ENCODE measurements at regions not wholly inside any gene's neighbourhood (a gene's known extent, or its start where the extent isn't known, plus 50 kb on each side); places are given as distances from the start of the nearest gene placed in this dataset.

- Histone ChIP-seq H3K27me3 (ENCODE audit: control insufficient read depth in 1 of 2, insufficient read depth in 2 of 2, low read length in 2 of 2) (no peaks in the 10 kb centered on the region), H3K4me1 (ENCODE audit: insufficient read depth, low read length) (no peaks in the 10 kb centered on the region), H3K27ac (ENCODE audit: extremely low read length, insufficient read depth, low read length) (no peak overlapping the region), H3K9me3 (ENCODE audit: low read length) (no peaks in the 10 kb centered on the region), H3K4me2 (ENCODE audit: low read depth, low read length) (no peak overlapping the region), H3K36me3 (replicated peaks in 1 of 2; ENCODE audit: control insufficient read depth in 1 of 2, insufficient read depth in 2 of 2, low read length in 2 of 2) (no peaks in the 10 kb centered on the region), H2AFZ (ENCODE audit: low read length) (no peak overlapping the region), H3K4me3 (replicated peaks in 1 of 3; ENCODE audit: insufficient read depth in 1 of 3, low read depth in 2 of 3, low read length in 3 of 3) (no peak overlapping the region), H3K9ac (ENCODE audit: insufficient read depth, low read depth, low read length) (no peak overlapping the region), H4K20me1 (ENCODE audit: insufficient read depth, low read length) (no peaks in the 10 kb centered on the region), H3K79me2 (ENCODE audit: insufficient read depth, low read length) (no peaks in the 10 kb centered on the region)
- BruUV-seq (replicated peaks), result no TSS peak
- intact Hi-C loops (cut with micrococcal nuclease; ENCODE audit: unreplicated experiment) (no loop called here), in situ Hi-C loops (cut with HindIII; ENCODE audit: extremely low pct_ligation_motif_present, low pct_unique_long_range_greater_than_20kb) (no loop called here)
- ChIA-PET CTCF (ENCODE audit: low intra/inter-chr PET ratio, low total read pairs) (no interaction called here), POLR2A (no interaction called here)
- FAIRE-seq (no peak), ATAC-seq (no peak), DNase-seq (ENCODE audit: low spot score) (no peak)
- WGBS (ENCODE audit: low lambda C conversion rate), result 13% methylated on average over 3 of the region's 3 CpGs
- TF ChIP-seq ADNP (CRISPR knock-in tag; IDR thresholded peaks at IDR 0.05) (no peak), IRF1 (CRISPR knock-in tag; IDR thresholded peaks at IDR 0.05; ENCODE audit: low read depth) (no peak), HHEX (CRISPR knock-in tag; IDR thresholded peaks at IDR 0.05) (no peak), KLF15 (CRISPR knock-in tag; IDR thresholded peaks at IDR 0.05; ENCODE audit: borderline replicate concordance) (no peak), IKZF1 (IDR thresholded peaks at IDR 0.05) (no peak), ZHX2 (IDR thresholded peaks at IDR 0.05; ENCODE audit: low read depth) (no peak), ZHX2 (CRISPR knock-in tag; IDR thresholded peaks at IDR 0.05; ENCODE audit: borderline replicate concordance) (no peak)
- TF ChIP-seq, protein P1, sequence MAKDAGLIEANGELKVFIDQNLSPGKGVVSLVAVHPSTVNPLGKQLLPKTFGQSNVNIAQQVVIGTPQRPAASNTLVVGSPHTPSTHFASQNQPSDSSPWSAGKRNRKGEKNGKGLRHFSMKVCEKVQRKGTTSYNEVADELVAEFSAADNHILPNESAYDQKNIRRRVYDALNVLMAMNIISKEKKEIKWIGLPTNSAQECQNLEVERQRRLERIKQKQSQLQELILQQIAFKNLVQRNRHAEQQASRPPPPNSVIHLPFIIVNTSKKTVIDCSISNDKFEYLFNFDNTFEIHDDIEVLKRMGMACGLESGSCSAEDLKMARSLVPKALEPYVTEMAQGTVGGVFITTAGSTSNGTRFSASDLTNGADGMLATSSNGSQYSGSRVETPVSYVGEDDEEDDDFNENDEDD (CRISPR knock-in tag; IDR thresholded peaks at IDR 0.05; ENCODE audit: borderline replicate concordance), result no peak
- TF ChIP-seq, protein P2, sequence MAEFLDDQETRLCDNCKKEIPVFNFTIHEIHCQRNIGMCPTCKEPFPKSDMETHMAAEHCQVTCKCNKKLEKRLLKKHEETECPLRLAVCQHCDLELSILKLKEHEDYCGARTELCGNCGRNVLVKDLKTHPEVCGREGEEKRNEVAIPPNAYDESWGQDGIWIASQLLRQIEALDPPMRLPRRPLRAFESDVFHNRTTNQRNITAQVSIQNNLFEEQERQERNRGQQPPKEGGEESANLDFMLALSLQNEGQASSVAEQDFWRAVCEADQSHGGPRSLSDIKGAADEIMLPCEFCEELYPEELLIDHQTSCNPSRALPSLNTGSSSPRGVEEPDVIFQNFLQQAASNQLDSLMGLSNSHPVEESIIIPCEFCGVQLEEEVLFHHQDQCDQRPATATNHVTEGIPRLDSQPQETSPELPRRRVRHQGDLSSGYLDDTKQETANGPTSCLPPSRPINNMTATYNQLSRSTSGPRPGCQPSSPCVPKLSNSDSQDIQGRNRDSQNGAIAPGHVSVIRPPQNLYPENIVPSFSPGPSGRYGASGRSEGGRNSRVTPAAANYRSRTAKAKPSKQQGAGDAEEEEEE (CRISPR knock-in tag; IDR thresholded peaks at IDR 0.05; ENCODE audit: borderline replicate concordance), result no peak
- TF ChIP-seq, protein P3, sequence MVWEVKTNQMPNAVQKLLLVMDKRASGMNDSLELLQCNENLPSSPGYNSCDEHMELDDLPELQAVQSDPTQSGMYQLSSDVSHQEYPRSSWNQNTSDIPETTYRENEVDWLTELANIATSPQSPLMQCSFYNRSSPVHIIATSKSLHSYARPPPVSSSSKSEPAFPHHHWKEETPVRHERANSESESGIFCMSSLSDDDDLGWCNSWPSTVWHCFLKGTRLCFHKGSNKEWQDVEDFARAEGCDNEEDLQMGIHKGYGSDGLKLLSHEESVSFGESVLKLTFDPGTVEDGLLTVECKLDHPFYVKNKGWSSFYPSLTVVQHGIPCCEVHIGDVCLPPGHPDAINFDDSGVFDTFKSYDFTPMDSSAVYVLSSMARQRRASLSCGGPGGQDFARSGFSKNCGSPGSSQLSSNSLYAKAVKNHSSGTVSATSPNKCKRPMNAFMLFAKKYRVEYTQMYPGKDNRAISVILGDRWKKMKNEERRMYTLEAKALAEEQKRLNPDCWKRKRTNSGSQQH (CRISPR knock-in tag; IDR thresholded peaks at IDR 0.05; ENCODE audit: low read depth), result no peak
Observed at GRCh38 chr2:192328297-192328696, 133.6 kb upstream of the TMEFF2 start.
